ENCODE measurements at regions not wholly inside any gene's neighbourhood (a gene's known extent, or its start where the extent isn't known, plus 50 kb on each side); places are given as distances from the start of the nearest gene placed in this dataset.

DNA sequence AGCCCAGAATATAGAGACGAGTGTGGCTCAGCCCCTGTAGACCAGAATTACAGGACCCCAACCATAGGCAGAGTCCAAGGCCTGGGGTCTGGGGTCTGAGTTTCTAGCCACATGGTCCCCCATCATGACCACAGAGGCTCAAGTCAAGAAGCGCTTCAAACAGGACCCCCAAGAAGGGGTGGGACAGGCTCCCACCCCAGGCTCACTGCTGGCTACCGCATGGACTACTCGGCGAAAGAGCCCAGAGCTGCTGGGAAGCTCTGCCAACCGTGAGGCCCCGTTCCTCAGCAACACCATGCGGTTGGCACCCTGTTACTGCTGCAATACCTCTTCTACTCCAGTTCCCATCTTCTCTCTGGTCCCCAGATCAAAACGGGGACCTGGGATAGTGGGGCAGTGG is 254.8 kb downstream of the TEX29 start:
- no peak for DNase-seq (ENCODE audit: low read depth in 2 of 2)
- Histone ChIP-seq H4K20me1 (ENCODE audit: control insufficient read depth, extremely low read depth, insufficient read depth, low read length) (no peaks in the 10 kb centered on the region), H3K9ac (ENCODE audit: insufficient read depth, low read length) (no peak overlapping the region), H2AFZ (ENCODE audit: low read length) (no peak overlapping the region), H3K27ac (ENCODE audit: insufficient read depth, low read length) (no peak overlapping the region), H3K36me3 (ENCODE audit: control insufficient read depth, insufficient read depth, low read length) (no peaks in the 10 kb centered on the region), H3K4me3 (replicated peaks in 1 of 4; ENCODE audit: control extremely low read depth in 1 of 4, insufficient read depth in 1 of 4, low read depth in 3 of 4, low read length in 4 of 4) (no peak overlapping the region), H3K79me2 (ENCODE audit: control insufficient read depth, insufficient read depth, low read length) (no peaks in the 10 kb centered on the region), H3K27me3 (ENCODE audit: control insufficient read depth, insufficient read depth, low read length) (no peaks in the 10 kb centered on the region), H3K4me1 (ENCODE audit: control insufficient read depth, extremely low read depth, insufficient read depth, low read length) (no peaks in the 10 kb centered on the region), H3K9me3 (ENCODE audit: control insufficient read depth, insufficient read depth, low read depth, low read length) (no peaks in the 10 kb centered on the region), H3K4me2 (ENCODE audit: extremely low read depth, insufficient read depth, low read length) (no peak overlapping the region)
- TF ChIP-seq, protein P1, sequence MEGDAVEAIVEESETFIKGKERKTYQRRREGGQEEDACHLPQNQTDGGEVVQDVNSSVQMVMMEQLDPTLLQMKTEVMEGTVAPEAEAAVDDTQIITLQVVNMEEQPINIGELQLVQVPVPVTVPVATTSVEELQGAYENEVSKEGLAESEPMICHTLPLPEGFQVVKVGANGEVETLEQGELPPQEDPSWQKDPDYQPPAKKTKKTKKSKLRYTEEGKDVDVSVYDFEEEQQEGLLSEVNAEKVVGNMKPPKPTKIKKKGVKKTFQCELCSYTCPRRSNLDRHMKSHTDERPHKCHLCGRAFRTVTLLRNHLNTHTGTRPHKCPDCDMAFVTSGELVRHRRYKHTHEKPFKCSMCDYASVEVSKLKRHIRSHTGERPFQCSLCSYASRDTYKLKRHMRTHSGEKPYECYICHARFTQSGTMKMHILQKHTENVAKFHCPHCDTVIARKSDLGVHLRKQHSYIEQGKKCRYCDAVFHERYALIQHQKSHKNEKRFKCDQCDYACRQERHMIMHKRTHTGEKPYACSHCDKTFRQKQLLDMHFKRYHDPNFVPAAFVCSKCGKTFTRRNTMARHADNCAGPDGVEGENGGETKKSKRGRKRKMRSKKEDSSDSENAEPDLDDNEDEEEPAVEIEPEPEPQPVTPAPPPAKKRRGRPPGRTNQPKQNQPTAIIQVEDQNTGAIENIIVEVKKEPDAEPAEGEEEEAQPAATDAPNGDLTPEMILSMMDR (conservative IDR thresholded peaks at IDR 0.05 in 1 of 2, IDR thresholded peaks at IDR 0.05 in 1 of 2; ENCODE audit: low read depth in 1 of 2, low read length in 2 of 2): no peak
- TF ChIP-seq EZH2 (IDR thresholded peaks at IDR 0.05; ENCODE audit: low read length, missing control alignments): no peak

DNA sequence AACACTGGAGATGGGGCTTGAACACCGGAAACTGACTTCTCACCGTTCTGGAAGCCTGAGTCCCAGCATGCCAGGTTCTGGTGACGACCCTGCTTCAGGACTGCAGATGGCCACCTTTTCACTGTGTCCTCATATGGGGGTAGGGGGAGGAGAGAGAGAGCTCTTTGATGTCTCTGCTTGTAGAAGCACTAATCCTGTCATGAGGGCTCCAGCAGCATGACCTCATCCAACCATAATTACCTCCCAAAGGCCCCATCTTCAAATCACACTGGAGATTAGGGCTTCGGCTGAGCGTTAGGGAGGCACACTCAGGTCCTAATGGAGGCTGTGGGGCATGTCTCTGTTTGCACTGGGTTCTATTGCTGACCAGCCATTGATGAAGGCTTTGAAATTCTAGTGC is 255.3 kb downstream of the TEX29 start:
- TF ChIP-seq, protein P1 (conservative IDR thresholded peaks at IDR 0.05 in 1 of 2, IDR thresholded peaks at IDR 0.05 in 1 of 2; ENCODE audit: low read depth in 1 of 2, low read length in 2 of 2): no peak
- no peak for TF ChIP-seq EZH2 (IDR thresholded peaks at IDR 0.05; ENCODE audit: low read length, missing control alignments)
- H3K9me3 ChIP-seq (ENCODE audit: control insufficient read depth, insufficient read depth, low read depth, low read length): no peaks in the 10 kb centered on the region
- no peak overlapping the region for H3K4me2 ChIP-seq (ENCODE audit: extremely low read depth, insufficient read depth, low read length)
- no peak overlapping the region for H3K4me3 ChIP-seq (replicated peaks in 1 of 4; ENCODE audit: control extremely low read depth in 1 of 4, insufficient read depth in 1 of 4, low read depth in 3 of 4, low read length in 4 of 4)
- DNase-seq (ENCODE audit: low read depth in 2 of 2): no peak
- no peaks in the 10 kb centered on the region for H3K27me3 ChIP-seq (ENCODE audit: control insufficient read depth, insufficient read depth, low read length)
- H3K4me1 ChIP-seq (ENCODE audit: control insufficient read depth, extremely low read depth, insufficient read depth, low read length): no peaks in the 10 kb centered on the region
- no peaks in the 10 kb centered on the region for H3K36me3 ChIP-seq (ENCODE audit: control insufficient read depth, insufficient read depth, low read length)
- no peaks in the 10 kb centered on the region for H4K20me1 ChIP-seq (ENCODE audit: control insufficient read depth, extremely low read depth, insufficient read depth, low read length)
- no peak overlapping the region for H2AFZ ChIP-seq (ENCODE audit: low read length)
- H3K9ac ChIP-seq (ENCODE audit: insufficient read depth, low read length): no peak overlapping the region
- H3K27ac ChIP-seq (ENCODE audit: insufficient read depth, low read length): no peak overlapping the region
- no peaks in the 10 kb centered on the region for H3K79me2 ChIP-seq (ENCODE audit: control insufficient read depth, insufficient read depth, low read length)

DNA sequence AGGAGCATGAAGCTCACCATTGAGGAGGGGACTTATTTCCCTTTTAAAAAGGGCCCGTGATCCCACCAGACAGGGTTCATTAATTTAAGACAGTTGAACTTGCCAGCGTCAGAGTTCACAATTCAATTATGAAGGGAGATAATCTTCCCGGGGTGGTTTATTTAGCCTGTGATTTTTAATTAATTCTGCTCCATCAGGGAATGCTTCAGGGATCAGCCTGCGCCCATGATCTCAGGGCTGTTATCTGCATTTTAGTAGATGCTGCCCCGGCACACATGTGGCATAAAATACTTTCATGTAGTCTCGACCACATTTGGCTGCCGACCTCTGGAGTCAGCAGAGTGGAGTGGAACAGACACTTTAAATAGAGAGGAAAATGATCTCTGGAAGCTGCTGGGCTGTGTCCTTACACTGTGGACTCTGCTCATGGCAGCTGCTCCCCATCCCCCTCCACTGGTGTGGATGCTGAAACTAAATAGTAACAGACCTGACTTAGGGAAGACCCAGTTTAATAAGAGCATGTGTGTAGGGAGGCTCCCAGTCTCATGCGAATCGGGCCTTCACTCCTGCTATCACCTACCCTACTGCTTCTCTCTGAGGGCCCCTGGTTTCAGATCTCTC is 256.9 kb downstream of the TEX29 start:
- Histone ChIP-seq H3K9ac (ENCODE audit: insufficient read depth, low read length) (no peak overlapping the region), H4K20me1 (ENCODE audit: control insufficient read depth, extremely low read depth, insufficient read depth, low read length) (no peaks in the 10 kb centered on the region), H3K79me2 (ENCODE audit: control insufficient read depth, insufficient read depth, low read length) (no peaks in the 10 kb centered on the region), H3K4me3 (replicated peaks in 1 of 4; ENCODE audit: control extremely low read depth in 1 of 4, insufficient read depth in 1 of 4, low read depth in 3 of 4, low read length in 4 of 4) (no peak overlapping the region), H3K27ac (ENCODE audit: insufficient read depth, low read length) (no peak overlapping the region), H3K4me1 (ENCODE audit: control insufficient read depth, extremely low read depth, insufficient read depth, low read length) (no peaks in the 10 kb centered on the region), H3K9me3 (ENCODE audit: control insufficient read depth, insufficient read depth, low read depth, low read length) (no peaks in the 10 kb centered on the region), H3K27me3 (ENCODE audit: control insufficient read depth, insufficient read depth, low read length) (no peaks in the 10 kb centered on the region), H3K36me3 (ENCODE audit: control insufficient read depth, insufficient read depth, low read length) (no peaks in the 10 kb centered on the region), H3K4me2 (ENCODE audit: extremely low read depth, insufficient read depth, low read length) (no peak overlapping the region), H2AFZ (ENCODE audit: low read length) (no peak overlapping the region)
- DNase-seq (ENCODE audit: low read depth in 2 of 2): no peak
- no peak for TF ChIP-seq EZH2 (IDR thresholded peaks at IDR 0.05; ENCODE audit: low read length, missing control alignments)
- TF ChIP-seq, protein P1 (conservative IDR thresholded peaks at IDR 0.05 in 1 of 2, IDR thresholded peaks at IDR 0.05 in 1 of 2; ENCODE audit: low read depth in 1 of 2, low read length in 2 of 2): no peak
